Inflammatory macrophage treated with lipopolysaccharide for 1 hour (primary cell): ENCODE measurements at regions not wholly inside any gene's neighbourhood (a gene's known extent, or its start where the extent isn't known, plus 50 kb on each side); places are given as distances from the start of the nearest gene placed in this dataset.

Experiments
- DNase-seq, 2 donors: peaks; one replicate each; pipeline ENCODE4 v3.0.0-alpha.2; 2020 to 2022

GRCh38 chr5:25964009-25964372 is 1074.4 kb downstream of the CDH9 start:
- no peak for DNase-seq

- DNase-seq: no peak
Observed at GRCh38 chr5:25963251-25964008, 1075.0 kb downstream of the CDH9 start.

- DNase-seq: no peak
Observed at GRCh38 chr5:25955337-25955736, 1083.0 kb downstream of the CDH9 start.

GRCh38 chr5:25950681-25951080 is 1087.7 kb downstream of the CDH9 start:
- no peak for DNase-seq

GRCh38 chr5:25948278-25948677 is 1090.1 kb downstream of the CDH9 start:
- no peak for DNase-seq

- DNase-seq: no peak
Observed at GRCh38 chr5:25944786-25945185, 1093.6 kb downstream of the CDH9 start.

- no peak for DNase-seq
Observed at GRCh38 chr5:25909163-25909562, 1129.2 kb downstream of the CDH9 start.

GRCh38 chr5:25905646-25906045 is 1132.7 kb downstream of the CDH9 start:
- DNase-seq: no peak

GRCh38 chr5:25892211-25892610 is 1146.2 kb downstream of the CDH9 start:
- no peak for DNase-seq

GRCh38 chr5:25891691-25892090 is 1146.7 kb downstream of the CDH9 start:
- no peak for DNase-seq

GRCh38 chr5:25881318-25882036 is 1156.9 kb downstream of the CDH9 start:
- DNase-seq: no peak

- DNase-seq: no peak
Observed at GRCh38 chr5:25863811-25864210, 1174.6 kb downstream of the CDH9 start.

- no peak for DNase-seq
Observed at GRCh38 chr5:25862276-25862675, 1176.1 kb downstream of the CDH9 start.

- no peak for DNase-seq
Observed at GRCh38 chr5:25858019-25858418, 1180.4 kb downstream of the CDH9 start.

- no peak for DNase-seq
Observed at GRCh38 chr5:25851301-25851700, 1187.1 kb downstream of the CDH9 start.

- no peak for DNase-seq
Observed at GRCh38 chr5:25850581-25850980, 1187.8 kb downstream of the CDH9 start.

- DNase-seq: no peak
Observed at GRCh38 chr5:25849270-25849669, 1189.1 kb downstream of the CDH9 start.

GRCh38 chr5:25823330-25823873 is 1178.6 kb upstream of the CDH10 start:
- DNase-seq: no peak
